GM18870 (cell line): ENCODE measurements at regions not wholly inside any gene's neighbourhood (a gene's known extent, or its start where the extent isn't known, plus 50 kb on each side); places are given as distances from the start of the nearest gene placed in this dataset.
"Not testable (repeated sequence)": the region's sequence is repeated elsewhere in the genome, so short reads cannot be mapped to it uniquely, and the experiment has no call there.

Experiments
- ATAC-seq: cut with Tn5 transposase; IDR thresholded peaks from one replicate; pipeline ENCODE4 v1.9.1; 2021; ENCODE audit warnings: moderate library complexity; ENCODE audit not compliant: unreplicated experiment

DNA sequence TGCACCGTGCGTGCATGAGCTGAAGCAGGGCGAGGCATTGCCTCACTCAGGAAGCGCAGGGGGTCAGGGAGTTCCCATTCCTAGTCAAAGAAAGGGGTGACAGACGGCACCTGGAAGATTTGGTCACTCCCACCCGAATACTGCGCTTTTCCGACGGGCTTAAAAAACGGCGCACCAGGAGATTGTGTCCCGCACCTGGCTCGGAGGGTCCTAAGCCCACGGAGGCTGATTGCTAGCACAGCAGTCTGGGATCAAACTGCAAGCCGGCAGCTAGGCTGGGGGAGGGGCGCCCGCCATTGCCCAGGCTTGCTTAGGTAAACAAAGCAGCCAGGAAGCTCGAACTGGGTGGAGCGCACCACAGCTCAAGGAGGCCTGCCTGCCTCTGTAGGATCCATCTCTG, 85.6 kb upstream of the TSLP start:
- not testable (repeated sequence) for ATAC-seq

DNA sequence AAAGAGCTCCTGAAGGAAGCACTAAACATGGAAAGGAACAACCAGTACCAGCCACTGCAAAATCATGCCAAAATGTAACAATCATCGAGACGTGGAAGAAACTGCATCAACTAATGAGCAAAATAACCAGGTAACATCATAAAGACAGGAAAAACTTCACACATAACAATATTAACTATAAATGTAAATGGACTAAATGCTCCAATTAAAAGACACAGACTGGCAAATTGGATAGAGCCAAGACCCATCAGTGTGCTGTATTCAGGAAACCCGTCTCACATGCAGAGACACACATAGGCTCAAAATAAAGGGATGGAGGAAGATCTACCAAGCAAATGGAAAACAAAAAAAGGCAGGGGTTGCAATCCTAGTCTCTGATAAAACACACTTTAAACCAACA, 83.9 kb upstream of the TSLP start:
- ATAC-seq, result not testable (repeated sequence)

DNA sequence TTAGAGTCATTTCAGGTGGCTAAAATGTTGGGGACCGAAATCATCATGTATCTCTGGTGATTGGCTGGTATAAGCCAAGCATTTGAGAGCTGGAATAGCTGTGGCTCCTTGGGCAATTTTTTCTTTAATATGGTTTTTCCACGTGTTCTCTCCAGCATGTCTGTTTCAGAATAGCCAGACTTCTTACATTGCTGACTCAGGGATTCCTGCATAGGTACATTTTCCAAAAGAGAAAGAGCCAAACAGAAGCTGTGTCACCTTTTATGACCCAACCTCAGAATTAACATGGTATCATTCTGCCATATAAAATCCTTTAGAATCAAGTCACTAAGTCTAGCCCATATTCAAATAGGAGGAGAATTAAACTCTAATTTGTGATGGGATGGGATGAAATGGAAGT, 74.8 kb upstream of the TSLP start:
- ATAC-seq, result no peak

DNA sequence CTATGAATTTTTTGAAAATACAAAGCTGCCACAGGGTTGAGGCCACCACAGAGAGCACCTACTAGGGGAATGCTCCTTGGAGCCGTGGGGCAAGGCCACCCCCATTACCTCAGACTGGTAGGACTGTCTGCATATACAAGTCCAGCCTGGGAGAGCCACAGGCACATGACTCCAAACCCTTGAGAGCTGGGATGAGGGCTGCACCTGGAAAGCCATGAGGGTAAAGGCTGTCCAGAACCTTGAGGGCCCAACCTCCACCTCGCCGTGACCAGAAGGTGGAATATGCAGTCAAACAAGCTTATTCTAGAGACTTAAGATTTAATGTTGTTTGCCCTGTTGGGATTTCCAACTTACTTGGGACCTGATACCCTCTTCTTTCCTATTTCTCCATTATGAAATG, 69.5 kb upstream of the TSLP start:
- no peak for ATAC-seq

DNA sequence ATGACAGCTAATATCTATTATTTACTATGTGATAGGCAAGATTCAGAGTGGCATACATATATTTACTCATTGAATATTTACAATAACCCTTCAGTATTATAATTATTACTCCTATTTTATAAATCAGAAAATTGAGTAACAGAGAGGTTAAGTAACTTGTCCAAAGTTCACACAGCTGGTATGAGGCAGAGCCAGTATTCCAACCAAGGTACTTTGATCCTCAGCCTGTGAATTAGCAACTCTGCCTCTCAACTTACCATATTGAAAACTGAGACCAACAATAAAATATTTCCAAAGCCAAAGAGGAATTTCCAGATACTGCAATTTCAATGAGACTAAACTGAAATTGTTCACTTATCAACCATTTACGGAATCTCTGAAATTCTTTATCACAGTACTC, 67.9 kb upstream of the TSLP start:
- ATAC-seq, result no peak

DNA sequence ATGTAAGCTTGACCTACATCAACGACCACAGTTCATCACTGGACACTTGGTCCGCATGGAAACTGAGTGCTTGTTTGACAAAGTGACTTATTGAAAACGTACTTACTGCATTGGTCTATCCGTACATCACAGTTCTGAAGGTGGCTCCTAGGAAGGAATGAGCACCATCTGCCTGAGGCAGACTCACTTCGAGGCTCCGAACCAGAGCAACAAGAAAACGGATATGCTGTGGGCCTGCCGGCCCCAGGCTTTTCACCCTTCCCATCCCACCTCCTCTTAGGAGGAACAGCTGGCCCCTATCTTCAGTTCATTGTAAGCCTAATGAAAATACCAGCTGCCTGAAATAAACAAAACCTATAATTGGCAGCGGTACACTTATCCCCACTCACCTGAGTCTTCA, 67.2 kb upstream of the TSLP start:
- no peak for ATAC-seq

DNA sequence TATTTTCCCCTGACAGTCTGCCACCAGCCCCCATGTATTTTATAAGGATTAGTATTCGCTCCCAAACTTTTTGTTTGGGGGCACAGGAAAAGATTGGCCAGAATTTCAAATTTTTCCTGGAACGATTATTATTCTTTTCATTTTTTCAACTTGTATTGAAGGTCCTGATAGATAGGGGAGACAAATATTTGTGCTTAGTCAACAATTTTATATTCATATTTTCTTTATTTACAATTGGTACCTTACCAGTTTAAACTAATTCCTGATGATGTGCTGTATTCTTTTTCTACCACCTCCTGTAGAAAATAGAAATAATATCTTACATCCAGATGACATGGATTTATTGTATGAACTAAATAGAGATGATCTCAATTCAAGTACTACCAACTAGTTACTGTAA, 60.7 kb upstream of the TSLP start:
- no peak for ATAC-seq

DNA sequence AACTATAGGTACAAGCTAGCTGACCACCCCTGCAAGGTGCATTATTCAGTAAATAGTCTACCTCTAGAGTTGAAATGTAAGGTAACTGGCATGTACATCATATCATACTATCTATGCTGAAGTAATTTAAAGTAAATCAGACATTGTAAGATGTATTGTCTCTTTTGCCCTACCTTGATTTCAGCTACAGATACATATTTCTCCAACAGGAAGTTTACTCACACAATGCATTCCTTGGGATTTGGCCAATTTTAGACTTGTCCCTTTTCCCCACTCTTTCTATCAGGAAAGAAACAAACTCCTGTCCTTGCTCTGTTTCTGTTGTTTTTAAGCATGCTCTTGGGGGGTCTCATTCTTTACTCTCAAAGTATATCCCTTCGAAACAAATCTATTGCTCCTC, 58.5 kb upstream of the TSLP start:
- no peak for ATAC-seq

DNA sequence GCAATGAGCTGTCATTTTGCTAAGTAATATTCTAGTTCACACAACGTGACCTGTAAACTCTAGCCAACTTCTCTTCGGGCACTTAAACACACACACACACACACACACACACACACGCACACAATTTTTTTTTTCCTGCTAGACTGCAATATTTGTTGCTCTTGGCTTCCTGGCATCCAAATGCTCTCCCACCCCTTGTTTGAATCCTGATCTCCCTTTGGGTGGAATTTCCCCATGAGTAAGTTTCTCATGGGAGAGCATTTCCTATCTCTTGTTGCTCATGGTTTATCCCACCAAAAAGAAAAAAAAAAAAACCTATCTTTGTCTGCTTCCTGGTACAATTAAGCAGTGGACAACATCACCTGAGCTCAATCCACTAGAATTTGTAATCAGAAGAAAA, 54.7 kb upstream of the TSLP start:
- ATAC-seq, result no peak

DNA sequence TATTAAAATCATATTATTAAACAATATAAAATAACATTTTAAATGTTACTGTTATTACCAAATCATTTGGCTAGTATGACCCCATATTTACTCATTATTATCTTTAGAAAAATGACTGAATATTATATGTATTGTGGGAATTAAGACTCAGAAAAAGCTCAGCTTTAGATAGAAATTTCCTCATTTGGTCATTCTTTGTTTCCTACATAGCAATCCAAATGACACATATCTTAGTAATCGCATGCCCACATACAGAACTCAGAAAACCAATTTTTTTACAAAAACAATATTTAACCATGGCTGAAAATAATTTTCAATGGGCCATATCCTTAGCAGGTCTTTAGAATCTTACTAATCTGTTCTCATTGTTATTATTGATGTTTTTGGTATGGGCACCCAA, 53.8 kb upstream of the TSLP start:
- no peak for ATAC-seq
